GM23248 (cell line): ENCODE measurements at regions not wholly inside any gene's neighbourhood (a gene's known extent, or its start where the extent isn't known, plus 50 kb on each side); places are given as distances from the start of the nearest gene placed in this dataset.
A peak's percentile ranks its signal among the peaks of the same experiment; 100 is the strongest.

Experiments used
- DNase-seq: peaks from one replicate; pipeline ENCODE4 v3.0.0-alpha.2; 2015
- H2AFZ ChIP-seq: fragments of 200-600 bp; sonication (generic); 2 replicates; pipeline ENCODE4 v1.6.1; 2016; ENCODE audit warnings: antibody characterized with exemption
- H3F3A ChIP-seq: fragments of 200-600 bp; sonication (generic); 2 replicates; pipeline ENCODE4 v1.6.1; 2016; ENCODE audit warnings: mild to moderate bottlenecking, antibody characterized with exemption, mixed run types; ENCODE audit not compliant: insufficient read depth
- H3K27ac ChIP-seq: fragments of 200-600 bp; sonication (generic); 2 replicates; pipeline ENCODE4 v1.5.1; 2016; ENCODE audit warnings: mild to moderate bottlenecking
- H3K27me3 ChIP-seq: fragments of 200-600 bp; sonication (generic); replicated peaks from 2 replicates; pipeline ENCODE4 v1.6.1; 2016; ENCODE audit warnings: mild to moderate bottlenecking; ENCODE audit not compliant: insufficient read depth
- H3K36me3 ChIP-seq: fragments of 200-600 bp; sonication (generic); 2 replicates; pipeline ENCODE4 v1.6.1; 2016; ENCODE audit warnings: low read depth, mild to moderate bottlenecking
- H3K4me1 ChIP-seq: fragments of 200-600 bp; sonication (generic); 2 replicates; pipeline ENCODE4 v1.6.1; 2016; ENCODE audit warnings: mild to moderate bottlenecking; ENCODE audit not compliant: insufficient read depth
- H3K4me2 ChIP-seq: fragments of 200-600 bp; sonication (generic); one replicate; pipeline ENCODE4 v1.6.1; 2016; ENCODE audit warnings: mild to moderate bottlenecking; ENCODE audit not compliant: unreplicated experiment
- H3K4me3 ChIP-seq: fragments of 200-600 bp; sonication (generic); 2 replicates; pipeline ENCODE4 v1.5.1; 2016; ENCODE audit warnings: mild to moderate bottlenecking
- H3K79me2 ChIP-seq: fragments of 200-600 bp; sonication (generic); 2 replicates; pipeline ENCODE4 v1.6.1; 2016; ENCODE audit warnings: mild to moderate bottlenecking; ENCODE audit not compliant: insufficient read depth
- H3K9ac ChIP-seq: fragments of 200-600 bp; sonication (generic); 2 replicates; pipeline ENCODE4 v1.6.1; 2016; ENCODE audit warnings: mild to moderate bottlenecking
- H3K9me2 ChIP-seq: fragments of 200-600 bp; sonication (generic); 2 replicates; pipeline ENCODE4 v1.6.1; 2016; ENCODE audit warnings: mixed run types, mild to moderate bottlenecking, moderate library complexity; ENCODE audit not compliant: insufficient read depth
- H3K9me3 ChIP-seq: fragments of 200-600 bp; sonication (generic); one replicate; pipeline ENCODE4 v1.6.1; 2017; ENCODE audit warnings: low read depth
- H4K20me1 ChIP-seq: fragments of 200-600 bp; sonication (generic); 2 replicates; pipeline ENCODE4 v1.6.0; 2016; ENCODE audit not compliant: insufficient read depth
- EZH2 ChIP-seq: fragments of 200-600 bp; sonication (generic); IDR thresholded peaks from 2 replicates; pipeline ENCODE4 v1.6.1; 2018; ENCODE audit warnings: antibody characterized with exemption, mild to moderate bottlenecking; ENCODE audit not compliant: insufficient read depth, poor library complexity, severe bottlenecking
- EZH2phosphoT487 ChIP-seq: fragments of 200-600 bp; sonication (generic); IDR thresholded peaks from 2 replicates; pipeline ENCODE4 v1.6.1; 2018; ENCODE audit warnings: antibody characterized with exemption, moderate library complexity, mild to moderate bottlenecking, low read depth; ENCODE audit not compliant: insufficient read depth
- WGBS, 2 experiments: methylation state at CpG; one replicate each; pipeline ENCODE4 v1.1.6; 2015 to 2017; ENCODE audit warnings: low lambda C conversion rate in 2 of 2, low coverage in 1 of 2; ENCODE audit errors: missing lambda C conversion rate in 2 of 2; 5-methylcytosine and 5-hydroxymethylcytosine counted together
- in situ Hi-C: fragments of 300-500 bp; cut with MboI; formaldehyde crosslinking; loops from 2 replicates; pipeline ENCODE4 v1.15.0; 2020

DNA sequence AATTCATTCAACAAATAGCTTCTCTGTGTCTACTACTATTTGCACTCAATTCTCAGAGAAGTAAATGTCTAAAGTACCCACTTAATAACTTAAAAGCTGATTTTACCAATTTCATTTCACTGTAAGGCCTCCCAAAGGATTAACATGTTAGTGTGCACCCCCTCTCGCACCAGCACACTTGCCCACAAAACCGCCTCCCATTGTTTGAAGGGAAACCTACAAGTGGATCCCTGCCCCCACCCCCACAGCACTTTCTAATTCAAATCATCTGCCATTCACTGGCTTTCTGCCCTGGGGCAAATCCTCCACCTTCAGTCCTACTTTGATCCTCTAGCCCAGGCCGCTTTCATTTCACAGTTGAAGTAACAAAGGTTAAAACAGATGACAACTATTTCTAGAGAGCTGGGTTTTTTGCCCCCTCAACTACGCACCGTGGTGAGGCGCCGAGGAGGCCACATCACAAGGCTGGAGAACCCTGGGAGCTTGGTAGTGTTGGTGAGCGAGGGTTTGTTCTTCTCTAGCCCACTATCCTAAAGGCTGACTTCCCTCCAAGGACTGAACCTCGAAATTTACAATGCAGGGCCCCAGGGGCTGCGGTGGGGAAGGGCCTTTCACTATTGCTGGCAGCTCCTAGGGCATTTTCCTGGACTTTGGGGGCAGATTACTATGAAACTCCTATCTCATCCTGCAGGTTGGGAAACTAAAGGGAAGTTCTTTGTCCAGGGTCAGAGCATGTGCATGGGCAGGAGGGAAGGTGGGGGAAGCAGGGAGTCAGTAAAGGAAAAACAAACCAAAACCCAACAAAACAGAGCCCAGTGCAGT is 517.4 kb upstream of the ZMIZ1 start:
- TF ChIP-seq EZH2 (no peak), EZH2phosphoT487 (no peak)
- H3K36me3 ChIP-seq, result no peaks in the 10 kb centered on the region
- no peaks in the 10 kb centered on the region for H3F3A ChIP-seq
- peaks cover 10% of the 10 kb centered on the region for H3K4me1 ChIP-seq
- H3K4me3 ChIP-seq, result no peak overlapping the region
- H2AFZ ChIP-seq, result 0 out of 2 replicates have a peak overlapping the region, but pooled peaks have one; percentile 41
- no peak overlapping the region for H3K9ac ChIP-seq
- H3K27me3 ChIP-seq, result no peaks in the 10 kb centered on the region; the same call in 1 of the 2 replicates
- no peak for DNase-seq
- H3K9me3 ChIP-seq, result no peaks in the 10 kb centered on the region
- H3K4me2 ChIP-seq, result no peak overlapping the region
- H3K9me2 ChIP-seq, result no peaks in the 10 kb centered on the region
- no peak overlapping the region for H3K27ac ChIP-seq
- no peaks in the 10 kb centered on the region for H4K20me1 ChIP-seq
- WGBS, 2 experiments, result 89 to 92% methylated on average over 10 of the region's 10 CpGs
- in situ Hi-C loops, result no loop called here
- no peaks in the 10 kb centered on the region for H3K79me2 ChIP-seq

DNA sequence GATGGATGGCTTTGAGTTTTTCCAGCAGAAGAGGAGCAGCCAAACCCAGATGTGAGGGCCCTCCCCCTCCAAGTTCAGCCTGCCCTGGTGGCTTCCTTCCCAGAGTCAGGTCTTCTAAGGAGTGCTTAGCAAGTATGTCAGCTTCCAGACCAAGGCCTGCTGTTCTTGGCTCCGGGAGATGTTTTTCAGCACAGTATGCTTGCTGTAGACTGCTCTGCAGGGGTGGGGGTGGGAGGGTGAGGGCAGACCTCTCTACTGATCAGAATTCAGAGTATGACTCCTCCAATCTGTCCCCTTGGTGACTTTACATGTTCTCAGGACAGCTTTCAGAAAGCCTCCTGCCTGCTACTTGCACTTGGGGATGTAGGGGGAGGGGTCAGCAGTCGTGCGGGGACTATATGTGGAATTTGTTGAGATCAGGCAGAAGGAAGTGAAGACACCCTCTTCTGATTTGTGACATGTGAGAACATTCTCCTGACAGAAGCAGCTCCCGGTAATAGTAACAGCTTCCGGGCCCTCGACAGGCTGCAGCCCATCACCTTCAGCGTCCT is 516.4 kb upstream of the ZMIZ1 start:
- no peaks in the 10 kb centered on the region for H3K9me2 ChIP-seq
- no peaks in the 10 kb centered on the region for H3K79me2 ChIP-seq
- no peak overlapping the region for H3K4me3 ChIP-seq
- DNase-seq, result peak; percentile 57
- no peaks in the 10 kb centered on the region for H3F3A ChIP-seq
- H3K4me1 ChIP-seq, result peaks cover 10% of the 10 kb centered on the region
- H3K27me3 ChIP-seq, result no peaks in the 10 kb centered on the region; the same call in 1 of the 2 replicates
- no peak overlapping the region for H3K27ac ChIP-seq
- no peaks in the 10 kb centered on the region for H3K36me3 ChIP-seq
- H4K20me1 ChIP-seq, result no peaks in the 10 kb centered on the region
- no peaks in the 10 kb centered on the region for H3K9me3 ChIP-seq
- in situ Hi-C loops, result no loop called here
- no peak overlapping the region for H3K4me2 ChIP-seq
- TF ChIP-seq EZH2 (no peak), EZH2phosphoT487 (no peak)
- 26 to 28% methylated on average over 7 of the region's 7 CpGs for WGBS, 2 experiments
- no peak overlapping the region for H3K9ac ChIP-seq
- H2AFZ ChIP-seq, result peak overlapping the region; percentile 41; the same call in 1 of the 2 replicates

DNA sequence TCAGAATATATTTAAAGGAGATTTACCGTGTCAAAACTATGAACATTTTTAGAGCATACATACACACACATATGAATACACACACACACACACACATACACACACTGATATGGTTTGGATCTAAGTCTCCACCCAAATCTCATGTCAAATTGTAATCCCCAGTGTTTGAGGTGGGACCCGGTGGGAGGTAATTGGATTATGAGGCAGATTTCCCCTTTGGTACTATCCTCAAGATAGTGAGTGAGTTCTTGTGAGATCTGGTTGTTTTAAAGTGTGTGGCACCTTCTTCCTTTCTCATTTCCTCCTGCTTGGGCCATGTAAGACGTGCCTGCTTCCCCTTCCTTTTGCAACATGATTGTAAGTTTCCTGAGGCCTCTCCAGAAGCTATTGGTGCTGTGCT is 515.0 kb upstream of the ZMIZ1 start:
- Histone ChIP-seq H3K4me3 (no peak overlapping the region), H3F3A (no peaks in the 10 kb centered on the region), H3K36me3 (no peaks in the 10 kb centered on the region), H3K9me2 (no peaks in the 10 kb centered on the region), H3K9me3 (no peaks in the 10 kb centered on the region), H4K20me1 (no peaks in the 10 kb centered on the region), H2AFZ (no peak overlapping the region), H3K27ac (no peak overlapping the region), H3K9ac (no peak overlapping the region), H3K27me3 (no peaks in the 10 kb centered on the region; the same call in 1 of the 2 replicates), H3K4me1 (peaks cover 10% of the 10 kb centered on the region), H3K79me2 (no peaks in the 10 kb centered on the region), H3K4me2 (no peak overlapping the region)
- no peak for DNase-seq
- in situ Hi-C loops, result no loop called here
- TF ChIP-seq EZH2phosphoT487 (no peak), EZH2 (no peak)
- 87 to 88% methylated on average over 3 of the region's 3 CpGs for WGBS, 2 experiments

- H3K9me2 ChIP-seq, result no peaks in the 10 kb centered on the region
- H3K27me3 ChIP-seq, result no peaks in the 10 kb centered on the region; the same call in 1 of the 2 replicates
- H3K9ac ChIP-seq, result no peak overlapping the region
- H3K79me2 ChIP-seq, result no peaks in the 10 kb centered on the region
- no peak for TF ChIP-seq EZH2
- no peak for TF ChIP-seq EZH2phosphoT487
- no peak overlapping the region for H2AFZ ChIP-seq
- no peak overlapping the region for H3K4me2 ChIP-seq
- H3K27ac ChIP-seq, result no peak overlapping the region
- H3K4me1 ChIP-seq, result peaks cover 10% of the 10 kb centered on the region
- 34 to 38% methylated on average over 2 of the region's 2 CpGs for WGBS, 2 experiments
- no peak for DNase-seq
- no peaks in the 10 kb centered on the region for H3K36me3 ChIP-seq
- H3K9me3 ChIP-seq, result no peaks in the 10 kb centered on the region
- H4K20me1 ChIP-seq, result no peaks in the 10 kb centered on the region
- H3K4me3 ChIP-seq, result no peak overlapping the region
- no peaks in the 10 kb centered on the region for H3F3A ChIP-seq
- in situ Hi-C loops, result no loop called here
Observed at GRCh38 chr10:78555128-78555527, 513.6 kb upstream of the ZMIZ1 start.
